ENCODE measurements at regions not wholly inside any gene's neighbourhood (a gene's known extent, or its start where the extent isn't known, plus 50 kb on each side); places are given as distances from the start of the nearest gene placed in this dataset.

GRCh38 chr4:123640824-123641223 lies 244.2 kb downstream of the SPRY1 start:
- TF ChIP-seq EZH2 (IDR thresholded peaks at IDR 0.05; ENCODE audit: insufficient read depth, poor library complexity, severe bottlenecking) (no peak), EZH2phosphoT487 (IDR thresholded peaks at IDR 0.05; ENCODE audit: insufficient read depth, low read depth) (no peak)
